HepG2 (cell line): ENCODE measurements at regions not wholly inside any gene's neighbourhood (a gene's known extent, or its start where the extent isn't known, plus 50 kb on each side); places are given as distances from the start of the nearest gene placed in this dataset.

Source experiments
- TAF1 ChIP-seq: sonication (generic); formaldehyde crosslinking; IDR thresholded peaks from 2 replicates; pipeline ENCODE4 v1.4.0; 2020; ENCODE audit warnings: missing genetic modification reagents
- TP53 ChIP-seq: sonication (generic); formaldehyde crosslinking; conservative IDR thresholded peaks from 2 replicates; pipeline ENCODE4 v1.4.0; 2020; ENCODE audit warnings: missing genetic modification reagents
- YY1 ChIP-seq: IDR thresholded peaks from 2 replicates; pipeline ENCODE4 v1.6.1; 2011; ENCODE audit warnings: low read length, low read depth, moderate library complexity, mild to moderate bottlenecking; ENCODE audit not compliant: insufficient read depth, insufficient replicate concordance
- ZNF17 ChIP-seq: sonication (generic); formaldehyde crosslinking; IDR thresholded peaks from 2 replicates; pipeline ENCODE4 v1.5.0; 2020; ENCODE audit warnings: mild to moderate bottlenecking, missing genetic modification reagents
- ZSCAN30 ChIP-seq: sonication (generic); formaldehyde crosslinking; IDR thresholded peaks from 2 replicates; pipeline ENCODE4 v1.5.0; 2020; ENCODE audit warnings: mild to moderate bottlenecking, missing genetic modification reagents
- TF ChIP-seq, protein P1 (sequence below): sonication (generic); formaldehyde crosslinking; IDR thresholded peaks from 2 replicates; pipeline ENCODE4 v1.8.1; 2022; ENCODE audit warnings: mild to moderate bottlenecking, missing genetic modification reagents

- TF ChIP-seq TAF1: no peak
- no peak for TF ChIP-seq TP53 (CRISPR knock-in tag)
- TF ChIP-seq ZSCAN30 (CRISPR knock-in tag): no peak
- TF ChIP-seq, protein P1, sequence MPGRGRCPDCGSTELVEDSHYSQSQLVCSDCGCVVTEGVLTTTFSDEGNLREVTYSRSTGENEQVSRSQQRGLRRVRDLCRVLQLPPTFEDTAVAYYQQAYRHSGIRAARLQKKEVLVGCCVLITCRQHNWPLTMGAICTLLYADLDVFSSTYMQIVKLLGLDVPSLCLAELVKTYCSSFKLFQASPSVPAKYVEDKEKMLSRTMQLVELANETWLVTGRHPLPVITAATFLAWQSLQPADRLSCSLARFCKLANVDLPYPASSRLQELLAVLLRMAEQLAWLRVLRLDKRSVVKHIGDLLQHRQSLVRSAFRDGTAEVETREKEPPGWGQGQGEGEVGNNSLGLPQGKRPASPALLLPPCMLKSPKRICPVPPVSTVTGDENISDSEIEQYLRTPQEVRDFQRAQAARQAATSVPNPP: no peak
- TF ChIP-seq ZNF17 (CRISPR knock-in tag): no peak
- TF ChIP-seq YY1: no peak
Observed at GRCh38 chr13:33394294-33394932, 108.9 kb upstream of the STARD13 start.
